Activated naive CD4-positive, alpha-beta T cell (primary cell): ENCODE measurements at regions not wholly inside any gene's neighbourhood (a gene's known extent, or its start where the extent isn't known, plus 50 kb on each side); places are given as distances from the start of the nearest gene placed in this dataset.

Experiments
- DNase-seq, 4 experiments: peaks; one replicate each; lab custom pipeline; 2025; lab: John Stamatoyannopoulos, UW

- no peak for DNase-seq
Measured at GRCh38 chr13:74667656-74668203, 533.5 kb upstream of the KLF12 start.

GRCh38 chr13:74662905-74663304 lies 528.7 kb upstream of the KLF12 start:
- DNase-seq: no peak

GRCh38 chr13:74661851-74662250 lies 527.6 kb upstream of the KLF12 start:
- no peak for DNase-seq

GRCh38 chr13:74657765-74658164 lies 523.6 kb upstream of the KLF12 start:
- DNase-seq: no peak

GRCh38 chr13:74651121-74651520 lies 516.9 kb upstream of the KLF12 start:
- no peak for DNase-seq

GRCh38 chr13:74647991-74648390 lies 513.8 kb upstream of the KLF12 start:
- no peak for DNase-seq

GRCh38 chr13:74647211-74647610 lies 513.0 kb upstream of the KLF12 start:
- DNase-seq: no peak

GRCh38 chr13:74646091-74646490 lies 511.9 kb upstream of the KLF12 start:
- DNase-seq: no peak

- no peak for DNase-seq
Measured at GRCh38 chr13:74645586-74645985, 511.4 kb upstream of the KLF12 start.

GRCh38 chr13:74644229-74644628 lies 510.0 kb upstream of the KLF12 start:
- no peak for DNase-seq

- DNase-seq: no peak
Measured at GRCh38 chr13:74641586-74641985, 507.4 kb upstream of the KLF12 start.

- DNase-seq: no peak
Measured at GRCh38 chr13:74633734-74634133, 499.5 kb upstream of the KLF12 start.

- no peak for DNase-seq
Measured at GRCh38 chr13:74629985-74630384, 495.8 kb upstream of the KLF12 start.

GRCh38 chr13:74625541-74625940 lies 491.3 kb upstream of the KLF12 start:
- DNase-seq: no peak

GRCh38 chr13:74623761-74624160 lies 489.6 kb upstream of the KLF12 start:
- no peak for DNase-seq

GRCh38 chr13:74622284-74622683 lies 488.1 kb upstream of the KLF12 start:
- no peak for DNase-seq

- DNase-seq: no peak
Measured at GRCh38 chr13:74620711-74621110, 486.5 kb upstream of the KLF12 start.

- no peak for DNase-seq
Measured at GRCh38 chr13:74620308-74620707, 486.1 kb upstream of the KLF12 start.

GRCh38 chr13:74597526-74597925 lies 463.3 kb upstream of the KLF12 start:
- DNase-seq: no peak

GRCh38 chr13:74596691-74597090 lies 462.5 kb upstream of the KLF12 start:
- no peak for DNase-seq

- DNase-seq: no peak
Measured at GRCh38 chr13:74593688-74594087, 459.5 kb upstream of the KLF12 start.

GRCh38 chr13:74586847-74587246 lies 452.6 kb upstream of the KLF12 start:
- DNase-seq: no peak

- no peak for DNase-seq
Measured at GRCh38 chr13:74576420-74576819, 442.2 kb upstream of the KLF12 start.

GRCh38 chr13:74575729-74576125 lies 441.5 kb upstream of the KLF12 start:
- peak in 1 of 4 experiments; percentile 29 for DNase-seq
